ENCODE measurements at regions not wholly inside any gene's neighbourhood (a gene's known extent, or its start where the extent isn't known, plus 50 kb on each side); places are given as distances from the start of the nearest gene placed in this dataset.

DNA sequence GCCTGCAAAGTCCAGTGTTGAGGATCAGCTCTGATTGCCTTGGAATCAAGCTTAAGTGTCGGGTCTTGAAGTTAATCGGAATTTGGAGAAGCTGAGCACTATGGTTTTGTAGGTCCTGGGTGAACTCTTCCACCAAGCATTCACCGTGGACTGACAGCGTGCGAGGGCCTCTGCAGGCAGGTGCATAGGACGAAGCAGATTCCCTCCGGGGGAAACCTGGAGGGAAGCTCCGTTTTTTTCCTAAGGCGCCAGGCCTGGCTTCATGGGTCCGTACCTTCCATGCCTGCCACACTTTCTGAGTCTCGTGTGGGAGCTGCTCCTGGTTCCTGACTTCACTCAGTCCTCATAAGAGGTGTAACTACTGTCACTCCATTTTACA, 170.1 kb downstream of the CRYBB2 start:
- no peak for DNase-seq (ENCODE audit: low read depth)
- TF ChIP-seq, protein P1, sequence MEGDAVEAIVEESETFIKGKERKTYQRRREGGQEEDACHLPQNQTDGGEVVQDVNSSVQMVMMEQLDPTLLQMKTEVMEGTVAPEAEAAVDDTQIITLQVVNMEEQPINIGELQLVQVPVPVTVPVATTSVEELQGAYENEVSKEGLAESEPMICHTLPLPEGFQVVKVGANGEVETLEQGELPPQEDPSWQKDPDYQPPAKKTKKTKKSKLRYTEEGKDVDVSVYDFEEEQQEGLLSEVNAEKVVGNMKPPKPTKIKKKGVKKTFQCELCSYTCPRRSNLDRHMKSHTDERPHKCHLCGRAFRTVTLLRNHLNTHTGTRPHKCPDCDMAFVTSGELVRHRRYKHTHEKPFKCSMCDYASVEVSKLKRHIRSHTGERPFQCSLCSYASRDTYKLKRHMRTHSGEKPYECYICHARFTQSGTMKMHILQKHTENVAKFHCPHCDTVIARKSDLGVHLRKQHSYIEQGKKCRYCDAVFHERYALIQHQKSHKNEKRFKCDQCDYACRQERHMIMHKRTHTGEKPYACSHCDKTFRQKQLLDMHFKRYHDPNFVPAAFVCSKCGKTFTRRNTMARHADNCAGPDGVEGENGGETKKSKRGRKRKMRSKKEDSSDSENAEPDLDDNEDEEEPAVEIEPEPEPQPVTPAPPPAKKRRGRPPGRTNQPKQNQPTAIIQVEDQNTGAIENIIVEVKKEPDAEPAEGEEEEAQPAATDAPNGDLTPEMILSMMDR (conservative IDR thresholded peaks at IDR 0.05; ENCODE audit: low read depth, low read length), result no peak
- H3K4me3 ChIP-seq (ENCODE audit: low read depth, low read length), result no peak overlapping the region

DNA sequence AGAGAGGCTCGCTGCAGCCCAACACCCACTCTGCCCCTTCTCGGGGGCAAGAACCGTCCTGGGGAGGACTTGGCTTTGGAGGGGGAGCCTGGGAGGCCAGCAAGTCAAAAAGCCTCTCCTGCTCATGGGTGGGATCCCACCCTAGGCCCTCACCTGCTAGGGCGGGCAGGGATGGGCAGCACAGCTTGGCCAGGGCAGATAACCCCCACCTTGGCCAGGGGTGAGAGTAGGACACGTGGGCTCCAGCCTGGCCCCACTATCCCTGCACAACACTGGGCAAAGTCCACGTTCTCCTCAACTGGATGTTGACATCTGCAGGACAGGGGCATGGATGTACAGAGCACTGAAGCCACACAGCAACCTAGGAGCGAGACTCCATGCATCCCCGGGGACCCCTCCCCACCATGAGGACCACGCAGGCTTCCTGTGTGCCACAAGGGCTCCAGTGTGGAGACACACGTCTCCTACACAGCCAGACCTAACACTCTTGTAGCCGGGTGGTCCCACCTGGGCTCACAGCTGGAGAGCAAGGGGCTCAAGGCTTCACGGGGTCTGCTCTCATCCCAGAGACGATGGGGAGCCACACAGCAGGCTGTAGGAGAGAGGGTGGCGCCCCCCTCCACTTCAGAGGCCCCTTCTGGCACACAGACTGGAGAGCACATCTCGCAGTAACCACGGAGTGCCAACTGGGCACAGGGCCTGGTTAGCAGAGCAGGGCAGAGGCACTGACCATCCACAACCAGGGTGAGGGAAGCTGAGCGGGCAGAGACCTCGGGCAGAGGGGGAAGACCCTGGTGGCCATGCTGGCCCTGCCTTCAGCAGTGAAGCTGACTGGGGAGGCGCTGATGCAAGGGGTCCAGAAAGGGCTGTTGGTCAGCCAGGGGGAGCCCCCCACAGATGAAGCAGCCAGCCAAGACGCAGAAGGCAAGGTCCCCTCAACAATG, 171.1 kb downstream of the CRYBB2 start:
- no peak overlapping the region for H3K4me3 ChIP-seq (ENCODE audit: low read depth, low read length)
- TF ChIP-seq, protein P1 (conservative IDR thresholded peaks at IDR 0.05; ENCODE audit: low read depth, low read length), result no peak
- no peak for DNase-seq (ENCODE audit: low read depth)

DNA sequence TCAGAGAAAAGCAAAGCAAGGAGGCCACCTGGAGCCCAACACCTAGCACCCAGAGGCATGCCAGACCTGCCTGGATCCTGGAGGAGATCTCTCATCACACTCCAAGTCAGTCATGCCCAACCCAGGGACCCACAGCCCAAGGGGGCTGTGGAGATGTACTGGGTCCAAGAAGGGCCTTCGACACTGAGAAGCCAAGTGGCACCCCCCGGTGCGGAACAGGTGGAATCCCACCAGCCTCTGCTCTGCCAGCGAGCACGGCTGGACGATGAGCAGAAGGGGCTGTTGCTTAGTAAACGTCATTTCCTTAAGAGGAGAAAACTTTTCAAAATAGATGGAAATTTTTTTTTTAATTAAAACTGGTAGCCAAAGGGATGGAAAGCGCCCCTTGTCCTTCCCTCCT, 171.9 kb upstream of the GRK3 start:
- TF ChIP-seq, protein P1 (conservative IDR thresholded peaks at IDR 0.05; ENCODE audit: low read depth, low read length), result no peak
- no peak for DNase-seq (ENCODE audit: low read depth)
- no peak overlapping the region for H3K4me3 ChIP-seq (ENCODE audit: low read depth, low read length)

DNA sequence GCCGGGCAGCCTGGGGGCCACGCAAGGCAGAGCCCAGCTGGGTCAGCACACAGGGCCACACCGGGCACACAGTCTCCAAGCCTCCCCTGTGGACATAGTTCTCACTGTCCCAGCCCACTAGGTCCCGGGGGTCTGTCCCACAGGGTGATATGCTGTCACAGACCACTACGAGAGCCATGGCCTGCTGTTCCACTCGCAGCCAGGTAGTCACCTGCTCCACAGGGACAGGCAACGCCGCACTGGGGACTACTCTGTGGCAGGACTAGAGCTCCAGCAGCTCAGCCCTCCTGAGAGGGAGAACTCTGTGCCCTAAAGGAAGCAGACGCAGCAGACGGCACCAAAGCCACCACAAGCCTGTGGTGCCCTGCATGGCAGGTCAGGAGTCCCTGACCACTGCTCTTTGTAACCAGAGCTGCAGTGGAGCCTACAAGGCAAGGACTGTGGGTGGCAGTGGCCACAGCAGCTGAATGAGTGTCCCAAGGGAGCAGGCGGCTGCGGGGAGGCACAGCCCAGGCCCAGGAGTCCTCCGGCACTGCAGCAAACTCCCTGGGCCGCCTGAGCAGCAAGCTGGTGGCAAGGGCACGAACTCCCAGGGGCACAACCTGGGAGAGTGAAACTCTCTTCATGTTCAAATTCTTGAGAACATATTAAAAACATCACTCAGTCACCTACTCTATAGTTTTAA, 171.2 kb upstream of the GRK3 start:
- no peak overlapping the region for H3K4me3 ChIP-seq (ENCODE audit: low read depth, low read length)
- TF ChIP-seq, protein P1 (conservative IDR thresholded peaks at IDR 0.05; ENCODE audit: low read depth, low read length), result no peak
- DNase-seq (ENCODE audit: low read depth), result no peak

DNA sequence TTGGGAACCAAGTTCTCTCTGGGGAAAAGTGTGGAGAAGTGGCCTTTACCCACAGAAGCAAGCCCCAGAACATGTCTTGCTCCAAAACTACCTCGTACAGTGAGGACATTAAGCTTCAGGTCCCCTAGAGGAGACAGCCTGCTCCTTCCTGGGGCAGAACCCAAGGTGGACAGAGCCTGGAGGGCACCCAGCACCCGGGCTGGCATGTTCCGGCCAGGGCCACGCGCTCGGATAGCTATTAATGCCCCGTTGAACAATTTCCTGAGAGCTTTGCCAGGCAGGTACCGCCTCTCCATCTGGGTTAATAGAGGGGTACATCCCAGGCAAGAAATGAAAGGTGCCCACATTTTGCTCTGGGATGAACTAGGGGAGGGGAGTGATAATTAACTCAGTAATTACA, 169.0 kb upstream of the GRK3 start:
- TF ChIP-seq, protein P1 (conservative IDR thresholded peaks at IDR 0.05; ENCODE audit: low read depth, low read length), result no peak
- H3K4me3 ChIP-seq (ENCODE audit: low read depth, low read length), result no peak overlapping the region
- DNase-seq (ENCODE audit: low read depth), result no peak

DNA sequence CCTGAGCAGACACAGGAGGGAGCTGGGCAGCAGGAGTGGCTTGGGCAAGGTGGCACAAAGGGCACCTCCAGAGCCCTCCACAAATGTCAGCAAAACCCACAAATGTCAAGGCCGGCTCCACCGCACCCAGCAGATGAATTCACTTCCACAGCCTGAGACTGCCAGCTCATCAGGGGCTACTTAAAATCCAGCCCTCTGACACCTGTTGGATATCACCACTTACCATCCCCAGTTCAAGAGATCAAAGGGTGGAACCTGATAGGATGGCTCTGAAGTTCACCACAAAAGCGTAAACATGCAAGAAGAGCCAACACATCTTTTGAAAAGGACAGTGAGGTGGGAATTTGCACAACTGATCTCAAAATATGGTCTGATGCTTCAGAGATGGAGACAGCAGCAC, 168.6 kb upstream of the GRK3 start:
- TF ChIP-seq, protein P1 (conservative IDR thresholded peaks at IDR 0.05; ENCODE audit: low read depth, low read length), result no peak
- no peak overlapping the region for H3K4me3 ChIP-seq (ENCODE audit: low read depth, low read length)
- no peak for DNase-seq (ENCODE audit: low read depth)
